ENCODE measurements at regions not wholly inside any gene's neighbourhood (a gene's known extent, or its start where the extent isn't known, plus 50 kb on each side); places are given as distances from the start of the nearest gene placed in this dataset.

- CTCF ChIA-PET, result no interaction called here
- H3K9me2 ChIP-seq (ENCODE audit: insufficient read depth), result no peaks in the 10 kb centered on the region
- ATAC-seq (no peak), DNase-seq (ENCODE audit: low read depth, low spot score) (no peak)
- H3K27ac ChIP-seq (ENCODE audit: low read depth, low read length), result no peak overlapping the region
- H3K4me3 ChIP-seq (replicated peaks in 1 of 2; ENCODE audit: low read depth in 1 of 2, low read length in 2 of 2), result no peak overlapping the region
- no peak overlapping the region for H3K9ac ChIP-seq (ENCODE audit: low read length)
- H3K36me3 ChIP-seq (ENCODE audit: control insufficient read depth in 1 of 2, insufficient read depth in 2 of 2, low read length in 2 of 2), result no peaks in the 10 kb centered on the region
- TF ChIP-seq ZFX (IDR thresholded peaks at IDR 0.05) (no peak), REST (IDR thresholded peaks at IDR 0.05; ENCODE audit: low read depth) (no peak), POLR2A (IDR thresholded peaks at IDR 0.05; ENCODE audit: borderline replicate concordance, extremely low read depth, insufficient read depth, insufficient read length) (no peak), CTCF (IDR thresholded peaks at IDR 0.05 in 2 of 3, conservative IDR thresholded peaks at IDR 0.05 in 1 of 3; ENCODE audit: borderline replicate concordance in 1 of 3, insufficient read depth in 1 of 3, low read depth in 2 of 3, low read length in 2 of 3) (no peak), MAX (IDR thresholded peaks at IDR 0.05) (no peak), CBX3 (IDR thresholded peaks at IDR 0.05; ENCODE audit: low read depth) (no peak), SIN3A (IDR thresholded peaks at IDR 0.05; ENCODE audit: low read depth) (no peak), EZH2phosphoT487 (IDR thresholded peaks at IDR 0.05; ENCODE audit: borderline replicate concordance) (no peak), TCF7L2 (IDR thresholded peaks at IDR 0.05; ENCODE audit: borderline replicate concordance, extremely low read depth, insufficient read depth, insufficient read length) (no peak), JUND (IDR thresholded peaks at IDR 0.05) (no peak), ZNF274 (IDR thresholded peaks at IDR 0.05; ENCODE audit: low read depth, low read length) (no peak), RAD21 (IDR thresholded peaks at IDR 0.05; ENCODE audit: low read depth) (no peak), CEBPB (IDR thresholded peaks at IDR 0.05; ENCODE audit: low read depth) (no peak), YY1 (IDR thresholded peaks at IDR 0.05; ENCODE audit: extremely low read depth, insufficient replicate concordance, low read depth, low read length) (no peak), ATF3 (IDR thresholded peaks at IDR 0.05) (no peak)
- no TSS peak for BruUV-seq (replicated peaks)
- no peaks in the 10 kb centered on the region for H3K79me2 ChIP-seq (ENCODE audit: insufficient read depth, low read length)
- no peak overlapping the region for H3K4me2 ChIP-seq (ENCODE audit: low read length)
- H3K9me3 ChIP-seq (ENCODE audit: control insufficient read depth in 1 of 2, insufficient read depth in 1 of 2, low read depth in 1 of 2, low read length in 2 of 2), result no peaks in the 10 kb centered on the region
- POLR2A ChIA-PET, result no interaction called here
- H4K20me1 ChIP-seq (ENCODE audit: insufficient read depth), result no peaks in the 10 kb centered on the region
- intact Hi-C loops (cut with micrococcal nuclease), result no loop called here
- no peaks in the 10 kb centered on the region for H3K4me1 ChIP-seq (ENCODE audit: control insufficient read depth in 1 of 2, insufficient read depth in 2 of 2, low read length in 2 of 2)
- H3K27me3 ChIP-seq (ENCODE audit: insufficient read depth, low read length), result no peaks in the 10 kb centered on the region
- RAD21 ChIA-PET (ENCODE audit: low non-redundant PET in 1 of 2, low total read pairs in 2 of 2, uncharacterized antibody in 2 of 2, unreplicated experiment in 2 of 2), result no interaction called here
- H2AFZ ChIP-seq (ENCODE audit: low read depth, low read length, poor library complexity, severe bottlenecking), result no peak overlapping the region
These were observed 309.7 kb upstream of the RBMS3 start for GRCh38 chr3:28971156-28971555.

Data from HCT116 (cell line).